ENCODE measurements at regions not wholly inside any gene's neighbourhood (a gene's known extent, or its start where the extent isn't known, plus 50 kb on each side); places are given as distances from the start of the nearest gene placed in this dataset.

DNA sequence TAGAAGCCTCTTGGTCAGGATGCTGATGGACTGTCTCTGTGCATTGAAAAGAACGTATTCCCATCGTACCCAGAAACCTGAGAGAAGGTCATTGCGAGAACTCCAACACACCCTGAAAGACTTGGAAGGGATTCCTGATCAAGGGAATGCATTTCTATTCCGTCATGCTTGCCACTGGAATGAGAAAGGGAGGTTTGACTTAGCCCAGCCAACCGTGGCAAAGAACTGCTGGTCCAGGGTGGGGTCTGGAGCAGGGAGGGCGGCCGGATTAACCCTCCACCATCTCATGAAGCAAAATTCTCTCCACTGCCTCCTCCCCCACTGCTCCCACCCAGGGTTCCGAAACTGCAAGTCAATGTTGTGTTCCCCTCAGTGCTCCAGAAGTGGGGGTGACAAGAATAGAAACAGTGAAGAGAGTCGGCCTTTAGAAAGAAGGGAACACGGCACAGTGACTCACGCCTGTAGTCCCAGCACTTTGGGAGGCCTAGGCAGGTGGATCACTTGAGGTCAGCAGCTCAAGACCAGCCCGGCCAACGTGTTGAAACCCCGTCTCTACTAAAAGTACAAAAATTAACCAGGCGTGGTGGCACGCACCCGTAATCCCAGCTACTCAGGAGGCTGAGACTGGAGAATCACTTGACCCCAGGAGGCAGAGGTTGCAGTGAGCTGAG is 137.5 kb upstream of the MGMT start:
- TF ChIP-seq, protein P1, sequence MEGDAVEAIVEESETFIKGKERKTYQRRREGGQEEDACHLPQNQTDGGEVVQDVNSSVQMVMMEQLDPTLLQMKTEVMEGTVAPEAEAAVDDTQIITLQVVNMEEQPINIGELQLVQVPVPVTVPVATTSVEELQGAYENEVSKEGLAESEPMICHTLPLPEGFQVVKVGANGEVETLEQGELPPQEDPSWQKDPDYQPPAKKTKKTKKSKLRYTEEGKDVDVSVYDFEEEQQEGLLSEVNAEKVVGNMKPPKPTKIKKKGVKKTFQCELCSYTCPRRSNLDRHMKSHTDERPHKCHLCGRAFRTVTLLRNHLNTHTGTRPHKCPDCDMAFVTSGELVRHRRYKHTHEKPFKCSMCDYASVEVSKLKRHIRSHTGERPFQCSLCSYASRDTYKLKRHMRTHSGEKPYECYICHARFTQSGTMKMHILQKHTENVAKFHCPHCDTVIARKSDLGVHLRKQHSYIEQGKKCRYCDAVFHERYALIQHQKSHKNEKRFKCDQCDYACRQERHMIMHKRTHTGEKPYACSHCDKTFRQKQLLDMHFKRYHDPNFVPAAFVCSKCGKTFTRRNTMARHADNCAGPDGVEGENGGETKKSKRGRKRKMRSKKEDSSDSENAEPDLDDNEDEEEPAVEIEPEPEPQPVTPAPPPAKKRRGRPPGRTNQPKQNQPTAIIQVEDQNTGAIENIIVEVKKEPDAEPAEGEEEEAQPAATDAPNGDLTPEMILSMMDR (IDR thresholded peaks at IDR 0.05; ENCODE audit: poor library complexity, severe bottlenecking) = no peak
- TF ChIP-seq POLR2AphosphoS5 (IDR thresholded peaks at IDR 0.05) (no peak), EP300 (conservative IDR thresholded peaks at IDR 0.05; ENCODE audit: poor library complexity, severe bottlenecking) (no peak), MXI1 (conservative IDR thresholded peaks at IDR 0.05; ENCODE audit: poor library complexity, severe bottlenecking) (no peak)
